ENCODE measurements at regions not wholly inside any gene's neighbourhood (a gene's known extent, or its start where the extent isn't known, plus 50 kb on each side); places are given as distances from the start of the nearest gene placed in this dataset.
A peak's percentile ranks its signal among the peaks of the same experiment; 100 is the strongest.
"Not testable (repeated sequence)": the region's sequence is repeated elsewhere in the genome, so short reads cannot be mapped to it uniquely, and the experiment has no call there.

GRCh38 chr9:97153967-97154366 lies 115.0 kb upstream of the CTSV start:
- no peak overlapping the region for H3K14ac ChIP-seq (ENCODE audit: insufficient read depth, low read length)
- Mint-ChIP-seq H3K9me3 (no peaks in the 10 kb centered on the region), H3K4me3 (no peak overlapping the region), H3K27ac (peak overlapping the region in 2 of 3 experiments; percentile 57 to 76; a peak in 2 of 7 replicates), H3K4me1 (peaks cover 23 to 26% of the 10 kb centered on the region in 2 experiments), H3K27me3 (ENCODE audit: low read depth) (no peaks in the 10 kb centered on the region), H3K36me3 (ENCODE audit: insufficient read depth in 1 of 3, low read depth in 3 of 3) (peaks cover 78 to 90% (median 86%) of the 10 kb centered on the region in 3 experiments)
- H2BK12ac ChIP-seq (ENCODE audit: insufficient read length, low read depth, low read length) = no peak overlapping the region
- no CpG with 5 or more reads among the region's 6 CpGs for WGBS (ENCODE audit: extremely low coverage, insufficient read length, low lambda C conversion rate)
- no peaks in the 10 kb centered on the region for H3K9me3 ChIP-seq (ENCODE audit: control insufficient read depth, low read depth, low read length)
- H3K9ac ChIP-seq (ENCODE audit: extremely low read depth, insufficient read length, low read length) = no peak overlapping the region
- no peak for TF ChIP-seq CTCF (conservative IDR thresholded peaks at IDR 0.05)
- H2BK20ac ChIP-seq (ENCODE audit: low read depth, low read length, poor library complexity, severe bottlenecking) = no peak overlapping the region
- H3K4me2 ChIP-seq (ENCODE audit: insufficient read depth, insufficient read length, low read length) = no peak overlapping the region
- H3K23ac ChIP-seq (ENCODE audit: insufficient read length, low read depth, low read length) = no peak overlapping the region
- H2AFZ ChIP-seq (ENCODE audit: low read length) = no peak overlapping the region
- no peak overlapping the region for H4K5ac ChIP-seq (ENCODE audit: insufficient read length, low read depth, low read length)
- H3K4ac ChIP-seq (ENCODE audit: low read depth, low read length) = no peak overlapping the region
- no peaks in the 10 kb centered on the region for H3K27me3 ChIP-seq (ENCODE audit: insufficient read depth, low read length)
- H3K56ac ChIP-seq (ENCODE audit: insufficient read length, low read depth, low read length) = no peak overlapping the region
- H3K79me1 ChIP-seq (ENCODE audit: insufficient read depth, low read depth, low read length, poor library complexity, severe bottlenecking) = no peaks in the 10 kb centered on the region
- no peak overlapping the region for H2AK5ac ChIP-seq (ENCODE audit: insufficient read length, low read length)
- no peak overlapping the region for H3T11ph ChIP-seq (ENCODE audit: low read length)
- no peaks in the 10 kb centered on the region for H4K20me1 ChIP-seq (ENCODE audit: control insufficient read depth, insufficient read depth, insufficient read length)
- H3K4me1 ChIP-seq (ENCODE audit: insufficient read depth, low read length) = peaks cover 8% of the 10 kb centered on the region; the same call in 1 of the 2 replicates
- no peak overlapping the region for H2BK120ac ChIP-seq (ENCODE audit: low read depth, low read length, poor library complexity, severe bottlenecking)
- H3K23me2 ChIP-seq (ENCODE audit: insufficient read length, low read depth, low read length, poor library complexity, severe bottlenecking) = no peaks in the 10 kb centered on the region
- DNase-seq = no peak
- no peak overlapping the region for H4K8ac ChIP-seq (replicated peaks; ENCODE audit: insufficient read length, low read depth, low read length)
- H2BK5ac ChIP-seq (ENCODE audit: insufficient read length, low read length) = no peak overlapping the region
- H3K27ac ChIP-seq (ENCODE audit: insufficient read length, low read depth, low read length) = no peak overlapping the region
- no peak overlapping the region for H2BK15ac ChIP-seq (ENCODE audit: low read depth, low read length)
- H3K79me2 ChIP-seq (ENCODE audit: insufficient read depth, low read length) = no peaks in the 10 kb centered on the region
- no peak overlapping the region for H4K91ac ChIP-seq (ENCODE audit: insufficient read length, low read depth, low read length)
- no peak overlapping the region for H3K18ac ChIP-seq (ENCODE audit: insufficient read length, low read depth, low read length)

DNA sequence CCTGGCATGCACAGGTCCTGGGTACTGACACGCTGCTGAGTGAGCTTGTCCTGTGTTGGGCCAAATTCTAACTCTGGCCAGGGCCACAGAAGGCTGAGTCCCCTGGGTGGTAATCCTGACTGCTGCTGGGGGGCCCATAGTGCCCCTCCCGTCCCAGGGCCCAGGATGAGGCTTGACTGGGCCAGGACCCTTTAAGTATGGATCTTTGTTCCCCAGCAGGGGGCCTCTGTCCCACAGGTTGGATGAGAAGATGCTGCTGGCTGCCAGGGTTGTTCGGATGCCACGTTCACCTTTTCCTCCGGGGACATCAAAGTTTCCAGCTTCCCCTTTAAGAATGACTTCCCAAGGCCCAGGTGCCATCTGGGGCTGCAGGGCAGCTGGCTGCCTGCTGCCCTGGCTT lies 114.2 kb upstream of the CTSV start:
- not testable (repeated sequence) for H3K4me1 ChIP-seq (ENCODE audit: insufficient read depth, low read length); H3K9me3 ChIP-seq (ENCODE audit: control insufficient read depth, low read depth, low read length); H3K27ac ChIP-seq (ENCODE audit: insufficient read length, low read depth, low read length); H3K79me1 ChIP-seq (ENCODE audit: insufficient read depth, low read depth, low read length, poor library complexity, severe bottlenecking); H2BK20ac ChIP-seq (ENCODE audit: low read depth, low read length, poor library complexity, severe bottlenecking); H3K27ac Mint-ChIP-seq; H2BK15ac ChIP-seq (ENCODE audit: low read depth, low read length); H4K91ac ChIP-seq (ENCODE audit: insufficient read length, low read depth, low read length); H2BK120ac ChIP-seq (ENCODE audit: low read depth, low read length, poor library complexity, severe bottlenecking); H3K79me2 ChIP-seq (ENCODE audit: insufficient read depth, low read length); H3K9me3 Mint-ChIP-seq; H3K4me2 ChIP-seq (ENCODE audit: insufficient read depth, insufficient read length, low read length); H2AK5ac ChIP-seq (ENCODE audit: insufficient read length, low read length); H3K9ac ChIP-seq (ENCODE audit: extremely low read depth, insufficient read length, low read length); H4K20me1 ChIP-seq (ENCODE audit: control insufficient read depth, insufficient read depth, insufficient read length); H4K8ac ChIP-seq (replicated peaks; ENCODE audit: insufficient read length, low read depth, low read length); H3T11ph ChIP-seq (ENCODE audit: low read length); H3K4ac ChIP-seq (ENCODE audit: low read depth, low read length); H4K5ac ChIP-seq (ENCODE audit: insufficient read length, low read depth, low read length); H3K14ac ChIP-seq (ENCODE audit: insufficient read depth, low read length); H3K4me3 Mint-ChIP-seq; H3K27me3 ChIP-seq (ENCODE audit: insufficient read depth, low read length); H2BK12ac ChIP-seq (ENCODE audit: insufficient read length, low read depth, low read length); H3K23ac ChIP-seq (ENCODE audit: insufficient read length, low read depth, low read length); H3K27me3 Mint-ChIP-seq (ENCODE audit: low read depth); H3K23me2 ChIP-seq (ENCODE audit: insufficient read length, low read depth, low read length, poor library complexity, severe bottlenecking); DNase-seq; H2AFZ ChIP-seq (ENCODE audit: low read length); H3K56ac ChIP-seq (ENCODE audit: insufficient read length, low read depth, low read length); H3K18ac ChIP-seq (ENCODE audit: insufficient read length, low read depth, low read length); H2BK5ac ChIP-seq (ENCODE audit: insufficient read length, low read length)
- WGBS (ENCODE audit: extremely low coverage, insufficient read length, low lambda C conversion rate) = no CpG with 5 or more reads among the region's 5 CpGs
- peaks cover 31 to 34% of the 10 kb centered on the region in 2 experiments for H3K4me1 Mint-ChIP-seq
- H3K36me3 Mint-ChIP-seq (ENCODE audit: insufficient read depth in 1 of 3, low read depth in 3 of 3) = peaks cover 76 to 92% (median 85%) of the 10 kb centered on the region in 3 experiments

All from H9 (cell line).